GM10248 (cell line): ENCODE measurements at regions not wholly inside any gene's neighbourhood (a gene's known extent, or its start where the extent isn't known, plus 50 kb on each side); places are given as distances from the start of the nearest gene placed in this dataset.

Experiments
- CTCF ChIA-PET: fragments of 300-600 bp; sonication (Branson Sonifier 250); formaldehyde crosslinking; extraction: SDS; loops from one replicate; lab custom pipeline; 2021; ENCODE audit warnings: antibody characterized with exemption; lab: Yijun Ruan, JAX
- POLR2A ChIA-PET: fragments of 350-650 bp; sonication (Branson Sonifier 250); formaldehyde crosslinking; extraction: SDS; loops from one replicate; lab custom pipeline; 2020; ENCODE audit warnings: antibody characterized with exemption; lab: Yijun Ruan, JAX
- DNase-seq: peaks from one replicate; pipeline ENCODE4 v3.0.0; 2012; ENCODE audit errors: extremely low spot score
- CTCF ChIP-seq: IDR thresholded peaks from 2 replicates; pipeline ENCODE4 v1.5.1; 2012; ENCODE audit warnings: mild to moderate bottlenecking, low read depth; ENCODE audit errors: extremely low read depth, missing control alignments, control extremely low read depth

- no peak for TF ChIP-seq CTCF
- no peak for DNase-seq
- ChIA-PET CTCF (no interaction called here), POLR2A (no interaction called here)
Observed at GRCh38 chr3:1783995-1784394, 314.7 kb upstream of the CNTN4 start.

GRCh38 chr3:1787094-1787493 is 311.6 kb upstream of the CNTN4 start:
- TF ChIP-seq CTCF, result no peak
- ChIA-PET POLR2A (no interaction called here), CTCF (no interaction called here)
- DNase-seq, result no peak

- POLR2A ChIA-PET, result no interaction called here
- CTCF ChIA-PET, result no interaction called here
- no peak for TF ChIP-seq CTCF
- no peak for DNase-seq
Observed at GRCh38 chr3:1792466-1792865, 306.2 kb upstream of the CNTN4 start.

- CTCF ChIA-PET, result no interaction called here
- no peak for DNase-seq
- POLR2A ChIA-PET, result no interaction called here
- TF ChIP-seq CTCF, result no peak
Observed at GRCh38 chr3:1798711-1799405, 299.8 kb upstream of the CNTN4 start.

- DNase-seq, result no peak
- CTCF ChIA-PET, result no interaction called here
- no peak for TF ChIP-seq CTCF
- POLR2A ChIA-PET, result no interaction called here
Observed at GRCh38 chr3:1805331-1805730, 293.3 kb upstream of the CNTN4 start.

- ChIA-PET CTCF (no interaction called here), POLR2A (no interaction called here)
- no peak for TF ChIP-seq CTCF
- DNase-seq, result no peak
Observed at GRCh38 chr3:1808590-1808989, 290.1 kb upstream of the CNTN4 start.
